ENCODE measurements at regions not wholly inside any gene's neighbourhood (a gene's known extent, or its start where the extent isn't known, plus 50 kb on each side); places are given as distances from the start of the nearest gene placed in this dataset.

DNA sequence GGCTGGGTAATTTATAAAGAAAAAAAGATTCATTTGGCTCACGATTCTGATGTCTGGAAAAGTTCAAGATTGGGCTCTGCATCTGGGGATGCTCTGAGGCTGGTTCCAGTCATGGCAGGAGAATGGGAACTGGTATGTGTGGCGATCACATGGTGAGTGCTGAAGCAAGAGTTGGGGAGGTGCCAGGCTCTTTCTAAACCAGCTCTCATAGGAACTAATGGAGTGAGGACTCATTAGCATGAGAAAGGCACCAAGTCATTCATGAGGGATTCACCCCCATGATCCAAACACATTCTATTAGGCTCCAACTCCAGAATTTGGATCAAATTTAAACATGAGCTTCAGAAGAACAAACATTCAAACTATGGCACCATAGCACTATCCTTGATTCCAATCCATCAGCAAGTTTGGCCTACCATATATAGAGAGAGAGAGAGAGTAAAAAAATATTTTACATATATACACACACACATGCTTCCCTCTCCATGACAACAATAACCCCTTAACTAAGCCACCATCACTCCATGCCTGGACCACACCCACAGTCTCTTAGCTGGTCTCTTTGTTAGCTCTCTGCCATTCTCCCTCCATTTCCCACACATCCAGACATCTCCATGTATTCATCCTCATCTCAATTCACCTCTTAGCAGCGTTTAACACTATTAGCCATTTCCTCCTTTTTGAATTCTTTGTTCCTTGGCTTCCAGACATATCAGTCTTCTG, 57.9 kb downstream of the NPY start:
- FAIRE-seq: no peak

DNA sequence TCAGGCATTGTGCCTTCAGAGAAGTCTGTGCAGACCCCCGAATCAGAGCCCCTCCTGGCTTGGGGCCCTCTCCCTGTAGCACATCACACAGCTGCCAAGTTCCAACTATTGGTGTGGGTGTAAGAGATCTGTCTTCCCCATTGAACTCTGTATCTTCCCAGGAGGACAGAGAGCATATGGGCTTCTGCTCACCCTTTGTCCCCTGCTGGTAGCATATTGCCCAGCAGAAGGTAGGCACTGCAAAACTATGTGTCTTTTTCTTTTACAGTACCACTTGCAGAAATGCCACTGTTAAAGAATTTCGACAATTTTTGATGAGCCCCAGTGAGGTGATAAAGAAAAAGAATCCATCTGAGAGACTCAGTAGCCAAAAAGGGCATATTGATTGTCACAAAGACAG, 59.6 kb downstream of the NPY start:
- FAIRE-seq: no peak

DNA sequence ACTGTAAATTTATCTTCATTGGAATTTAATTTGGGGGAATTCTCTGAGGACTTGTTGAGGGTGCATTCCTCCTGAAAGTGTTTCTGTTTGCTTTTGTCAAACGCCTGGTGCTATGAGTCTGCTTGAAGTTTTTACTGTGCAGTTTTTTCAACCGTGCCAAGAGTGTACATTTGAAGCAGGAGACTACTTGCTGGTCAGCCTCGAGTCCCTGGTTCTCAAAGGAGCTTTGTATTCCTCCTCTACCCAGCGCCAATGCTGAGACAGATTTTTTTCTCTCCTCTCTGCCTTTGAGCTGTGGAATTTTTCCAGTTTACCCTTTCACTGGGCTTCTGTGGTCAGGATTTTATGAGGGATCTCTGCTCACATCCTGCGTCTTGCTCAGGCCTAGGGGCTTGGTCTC, 62.1 kb downstream of the NPY start:
- no peak for FAIRE-seq

DNA sequence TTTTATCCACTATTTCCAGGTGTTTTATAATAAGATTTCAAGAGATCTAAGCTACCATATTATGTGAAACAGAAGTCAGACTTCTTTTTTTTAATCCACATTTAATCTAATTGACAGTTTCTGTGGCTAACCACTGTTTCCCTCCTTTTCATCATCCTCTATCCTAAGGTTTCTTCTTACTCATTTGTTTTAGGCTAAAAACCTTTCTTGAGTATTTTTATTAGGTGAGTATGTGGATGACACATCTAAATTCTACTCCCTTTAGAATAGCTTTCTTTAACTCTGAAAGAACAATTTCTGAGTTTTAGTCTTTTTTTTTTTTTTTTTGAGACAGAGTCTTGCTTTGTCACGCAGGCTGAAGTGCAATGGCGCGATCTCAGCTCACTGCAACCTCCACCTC, 62.7 kb downstream of the NPY start:
- FAIRE-seq: no peak

DNA sequence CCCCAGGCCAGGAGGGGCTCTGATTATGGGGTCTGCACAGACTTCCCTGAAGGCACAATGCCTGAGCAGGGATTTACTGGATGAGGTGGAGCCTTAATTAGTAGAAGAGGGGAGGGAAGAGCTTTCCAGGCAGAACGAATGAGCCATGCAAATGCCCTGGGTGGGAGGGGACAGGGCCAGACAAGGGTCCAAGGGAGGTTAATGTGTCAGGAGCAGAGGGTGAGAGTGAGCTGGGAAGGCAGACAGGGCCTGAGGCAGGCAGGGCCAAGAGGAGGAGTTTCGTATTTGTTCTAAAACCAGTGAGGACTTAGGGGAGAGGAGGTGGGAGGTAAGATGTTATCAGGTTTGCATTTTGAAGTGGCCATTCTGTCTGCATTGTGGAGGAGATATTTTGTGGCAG, 65.3 kb downstream of the NPY start:
- FAIRE-seq: no peak

DNA sequence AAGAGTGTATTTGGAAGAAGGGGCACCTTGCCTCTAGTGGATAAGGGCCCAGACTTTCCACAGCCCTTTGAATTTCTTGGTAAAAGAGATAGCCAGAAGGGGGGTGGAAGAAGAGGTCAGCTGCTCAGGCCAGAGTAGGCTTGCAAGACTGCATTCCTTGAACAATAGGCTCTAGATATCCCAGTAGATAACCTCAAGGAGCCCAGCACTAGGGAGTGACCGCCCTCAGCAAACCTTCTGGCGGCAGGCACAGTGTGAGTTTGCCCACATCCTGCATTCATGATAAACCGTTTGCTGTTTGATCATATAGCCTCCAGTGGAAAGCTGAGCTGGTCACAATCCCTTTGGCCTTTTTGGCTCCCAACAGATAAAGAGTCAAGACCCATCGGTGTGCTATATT, 70.5 kb downstream of the NPY start:
- FAIRE-seq: no peak

DNA sequence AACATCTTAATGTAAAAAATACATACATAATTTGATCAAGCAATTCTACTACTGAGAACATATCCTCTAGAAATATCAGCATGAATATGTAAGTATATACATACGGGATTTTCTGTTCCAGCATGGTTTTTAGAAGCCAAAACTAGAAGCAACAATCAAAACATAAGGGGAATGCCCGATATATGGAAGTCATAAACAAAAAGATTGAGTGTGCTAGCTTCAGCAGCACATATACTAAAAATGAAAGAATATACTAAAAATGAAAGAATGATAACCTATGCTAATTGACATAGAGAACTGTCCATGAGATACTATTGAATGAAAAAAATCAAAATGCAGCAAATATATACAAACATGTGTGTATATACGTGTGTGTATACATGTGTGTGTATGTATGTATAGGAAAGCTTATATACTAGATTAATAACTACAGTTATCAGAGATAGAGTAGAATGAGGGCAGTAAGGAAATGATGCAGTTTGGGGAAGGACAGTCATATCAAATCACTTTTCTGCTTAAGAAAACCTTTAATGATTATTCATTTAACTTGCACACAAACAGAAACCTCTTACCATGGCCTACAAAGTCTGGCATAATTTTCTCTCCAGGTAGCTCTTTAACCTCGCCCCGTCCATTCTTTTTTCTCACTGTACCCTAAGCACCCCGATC, 72.9 kb downstream of the NPY start:
- FAIRE-seq: no peak

DNA sequence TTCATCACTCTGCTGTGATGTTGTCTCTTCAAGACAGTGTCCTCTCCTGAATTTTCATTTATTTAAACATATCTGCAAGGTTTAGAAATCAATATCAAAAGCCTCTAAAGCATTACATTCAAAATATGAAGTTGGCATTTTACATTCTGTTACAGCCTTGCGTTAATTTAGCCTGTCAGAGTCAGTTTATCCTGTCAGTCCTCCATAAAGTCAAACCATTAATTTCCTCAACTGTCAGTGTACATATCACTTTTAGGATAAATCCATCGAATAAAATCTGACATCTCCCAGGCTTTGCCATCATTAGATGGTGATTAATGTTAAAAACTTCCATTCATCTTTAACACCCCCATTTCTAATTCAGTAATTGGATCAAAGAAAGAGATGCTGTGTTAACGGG, 77.0 kb downstream of the NPY start:
- FAIRE-seq: no peak

DNA sequence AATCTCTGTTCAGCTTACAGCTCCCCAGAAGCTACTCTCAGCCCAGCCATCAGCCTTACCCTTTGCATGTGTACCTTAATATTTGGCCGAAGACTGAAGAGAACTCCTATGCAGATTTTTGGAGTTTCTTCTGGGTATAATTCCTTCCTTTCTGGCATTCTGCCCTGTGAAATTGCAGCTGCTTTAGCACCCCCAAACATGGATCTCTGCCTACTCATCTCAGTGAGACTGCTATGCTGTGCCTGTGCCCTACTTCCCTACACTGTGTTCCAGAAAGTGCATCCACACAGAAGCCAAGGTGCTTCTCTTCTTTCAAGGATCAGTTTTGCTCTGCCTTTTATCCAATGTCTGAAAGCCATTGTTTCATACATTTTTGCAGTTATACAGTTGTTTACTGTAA, 81.6 kb downstream of the NPY start:
- no peak for FAIRE-seq

DNA sequence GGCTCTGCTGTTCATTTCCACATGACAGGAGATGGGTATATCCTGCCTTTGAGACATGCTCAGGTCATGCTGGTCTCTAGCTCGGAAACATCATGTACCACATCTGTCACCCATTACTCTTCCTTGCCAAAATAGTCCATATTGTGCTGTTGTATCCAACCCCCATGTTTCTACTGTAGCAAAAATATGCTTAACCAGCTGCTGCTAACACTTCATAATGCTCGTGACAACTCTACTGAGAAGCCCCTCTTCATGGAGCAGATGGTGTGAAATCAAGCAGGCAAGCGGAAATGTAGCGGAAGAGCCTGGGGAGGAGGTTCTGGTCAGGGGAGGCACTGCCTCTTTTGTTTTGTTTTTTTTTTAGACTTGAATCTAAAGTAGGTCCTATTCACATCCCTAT, 82.9 kb downstream of the NPY start:
- no peak for FAIRE-seq

DNA sequence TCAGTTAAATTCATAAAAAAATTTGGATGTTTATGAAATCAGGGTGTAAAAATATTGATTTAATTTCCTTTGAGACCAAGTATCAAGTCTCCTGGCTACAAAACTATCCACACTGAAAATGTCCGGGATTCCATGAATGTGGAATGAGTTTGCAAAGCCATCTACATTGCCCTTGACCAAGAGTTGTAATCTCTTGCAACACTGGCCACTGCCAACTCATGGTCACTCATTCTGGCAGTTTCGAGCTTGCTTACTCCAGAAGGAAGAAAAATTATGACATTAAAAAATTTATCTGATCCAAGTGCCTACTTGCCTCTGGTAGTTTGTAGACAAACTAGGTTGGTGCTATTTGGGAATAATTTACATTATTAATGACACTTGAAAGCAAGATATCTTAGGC, 84.2 kb downstream of the NPY start:
- no peak for FAIRE-seq

DNA sequence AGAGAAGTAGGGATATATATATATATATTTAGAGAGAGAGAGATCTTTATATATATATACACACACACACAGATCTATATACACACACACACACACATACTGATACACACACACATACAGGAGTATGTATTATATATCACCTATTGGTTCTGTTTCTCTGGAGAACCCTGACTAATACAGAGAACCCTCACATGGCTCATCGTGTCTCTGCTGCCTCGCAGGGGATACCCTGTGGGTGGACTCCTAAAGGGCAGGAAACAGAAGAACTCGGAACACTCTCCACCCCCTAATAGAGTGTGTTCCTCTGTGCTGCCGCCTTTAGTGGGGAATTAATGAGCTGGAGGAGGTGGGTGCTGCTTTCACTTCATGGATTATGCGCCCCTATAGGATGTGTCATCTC, 86.6 kb downstream of the NPY start:
- no peak for FAIRE-seq

DNA sequence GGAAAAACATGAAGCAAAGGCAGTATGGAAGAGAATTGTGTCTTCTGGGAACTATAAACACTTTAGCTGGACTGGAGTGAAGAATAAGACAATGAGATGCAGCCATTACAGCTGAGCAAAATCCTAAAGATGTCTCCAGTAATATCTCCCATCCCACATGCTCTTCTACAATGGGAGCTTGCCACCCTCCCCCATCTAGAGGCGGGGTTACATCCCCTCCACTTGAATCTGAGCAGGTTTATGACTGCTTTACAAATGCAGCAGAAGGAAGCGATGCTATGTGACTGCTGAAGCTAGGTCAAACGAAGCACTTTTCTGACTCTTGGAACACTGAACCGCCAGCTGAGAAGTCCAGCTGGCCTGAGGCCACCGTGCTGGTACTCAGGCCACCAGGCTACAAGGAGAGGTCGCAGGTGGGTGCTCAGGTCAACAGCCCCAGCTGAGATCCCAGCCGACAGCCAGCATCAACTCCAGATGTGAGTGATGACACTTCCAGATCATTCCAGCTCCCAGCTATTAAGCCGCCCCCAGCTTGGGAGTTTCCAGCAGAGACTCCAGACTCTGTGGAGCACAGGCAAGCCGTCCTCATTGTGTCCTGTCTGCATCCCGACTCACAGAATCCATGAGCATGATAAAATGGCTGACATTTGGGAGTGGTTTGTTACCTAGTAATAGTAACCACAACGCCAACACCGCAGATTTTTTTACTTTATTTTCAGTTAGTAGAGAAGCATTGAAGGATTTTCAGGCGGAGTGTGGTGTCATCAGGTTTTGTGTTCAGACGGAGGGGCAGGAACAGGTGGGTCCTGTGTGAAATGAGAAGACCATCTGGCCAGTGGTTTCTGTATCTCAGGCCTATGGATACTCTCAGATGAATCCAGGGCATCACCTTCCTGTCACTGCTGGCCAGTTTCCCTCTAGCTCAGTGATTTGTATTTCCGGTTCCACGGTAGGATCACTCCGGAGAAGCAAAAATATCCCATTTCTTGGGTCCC, 89.3 kb downstream of the NPY start:
- FAIRE-seq: no peak

DNA sequence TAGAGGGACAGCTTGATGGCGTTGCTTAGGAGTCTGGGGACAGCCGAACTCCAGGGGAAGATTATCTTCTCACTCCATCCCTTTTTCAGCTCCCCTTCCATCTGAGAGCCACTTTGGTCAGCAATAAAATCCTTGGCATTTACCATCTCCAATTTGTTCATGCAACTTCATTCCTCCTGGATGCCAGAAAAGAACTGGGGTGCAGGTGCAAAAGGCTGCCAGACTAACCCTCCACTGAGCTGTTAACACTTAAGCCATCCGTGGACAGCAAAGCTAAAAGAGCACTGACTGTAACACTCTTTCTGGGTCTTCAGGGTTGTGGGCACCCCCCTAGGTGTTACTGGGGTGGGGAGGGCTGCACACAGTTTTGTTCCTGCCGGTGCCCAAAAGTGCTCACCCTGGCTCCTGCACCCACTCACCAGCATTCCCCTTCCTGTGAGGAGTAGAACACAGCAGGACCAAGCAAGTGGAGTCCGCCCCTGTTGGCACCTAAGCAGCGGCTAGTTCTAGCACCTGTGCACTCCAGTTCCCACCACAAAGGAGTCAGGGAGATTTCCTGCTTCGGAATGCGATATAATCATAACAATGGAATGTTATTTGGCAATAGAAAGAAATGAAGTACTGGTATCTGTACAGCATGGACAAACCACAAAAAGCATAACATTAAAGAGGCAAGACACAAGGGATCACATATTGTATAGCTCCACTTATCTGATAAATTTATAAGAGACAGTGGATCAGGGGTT, 95.1 kb downstream of the NPY start:
- FAIRE-seq: no peak

DNA sequence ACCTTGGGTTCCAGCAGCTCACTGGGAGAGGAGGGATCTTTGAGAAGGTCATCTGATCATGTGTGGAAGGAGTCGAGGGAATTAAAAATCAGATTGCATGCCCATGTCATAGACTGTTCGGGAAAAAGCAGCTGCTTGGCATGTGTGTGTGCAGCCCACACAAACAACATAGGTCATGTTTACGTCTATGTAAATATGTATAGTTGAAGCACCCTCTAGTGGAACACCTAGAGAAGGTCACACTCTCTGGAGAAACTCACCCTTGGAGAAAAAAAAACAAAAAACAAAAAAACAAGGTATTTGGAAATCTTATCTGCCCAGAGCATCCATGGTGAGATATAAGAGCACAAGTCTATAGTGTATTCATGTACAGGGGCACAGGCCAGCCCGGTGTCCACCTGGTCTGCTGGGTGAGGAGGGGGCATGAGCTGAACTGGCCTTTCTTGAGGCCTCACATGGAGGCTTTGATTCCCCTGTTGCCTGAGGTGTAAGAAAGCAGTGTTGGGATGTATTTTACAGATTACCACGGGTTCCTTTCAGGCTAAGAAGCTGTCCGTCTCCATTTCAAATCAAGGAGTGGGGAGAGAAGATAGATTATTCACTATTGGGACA, 98.0 kb downstream of the NPY start:
- no peak for FAIRE-seq

DNA sequence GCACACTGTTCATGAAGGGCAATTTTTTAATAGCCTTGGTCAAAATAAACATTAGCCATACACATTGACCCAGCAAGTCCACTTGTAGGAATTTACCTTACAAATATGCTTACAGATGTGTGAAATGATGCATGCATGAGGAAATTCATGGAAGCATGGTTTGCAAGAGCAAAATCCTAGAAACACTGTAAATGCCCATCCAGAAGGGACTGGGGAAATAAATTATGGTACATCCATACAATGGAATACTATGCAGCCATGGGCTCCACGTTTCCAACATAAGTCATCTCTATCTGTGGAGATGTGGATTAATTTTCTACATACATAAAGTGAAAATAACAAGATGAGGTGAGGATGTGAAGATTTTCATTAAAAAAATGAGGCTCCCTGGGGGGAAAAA, 99.1 kb downstream of the NPY start:
- no peak for FAIRE-seq

DNA sequence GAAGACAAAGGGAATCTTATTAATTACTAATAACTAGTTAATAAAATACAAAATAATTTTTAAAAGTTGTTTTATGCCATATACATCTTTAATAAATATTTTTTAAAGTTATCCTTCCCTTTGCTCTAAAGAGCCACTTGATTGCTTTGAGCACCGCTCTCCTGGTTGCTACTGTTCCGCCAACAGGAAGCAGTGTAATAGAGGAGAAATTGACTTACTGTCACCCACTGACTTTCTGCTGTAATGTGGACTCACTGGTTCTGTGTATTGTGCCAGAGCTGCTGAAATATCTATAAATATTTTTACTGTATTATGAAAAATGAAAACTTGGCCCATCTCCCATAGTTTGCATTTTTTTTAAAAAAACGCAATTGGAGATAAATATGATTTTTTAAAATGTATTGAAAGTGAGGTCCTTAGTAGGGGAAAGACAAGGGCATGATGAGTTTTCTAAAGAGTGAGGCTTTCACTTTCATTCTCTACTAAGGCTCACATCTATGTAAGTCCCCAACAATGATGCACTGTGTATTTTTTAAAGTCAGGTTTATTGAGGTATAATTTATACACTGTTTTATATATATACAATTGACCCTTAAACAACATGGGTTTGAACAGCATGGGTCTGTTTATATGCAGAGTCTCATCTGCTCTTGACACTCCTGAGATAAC, 100.5 kb downstream of the NPY start:
- FAIRE-seq: no peak

DNA sequence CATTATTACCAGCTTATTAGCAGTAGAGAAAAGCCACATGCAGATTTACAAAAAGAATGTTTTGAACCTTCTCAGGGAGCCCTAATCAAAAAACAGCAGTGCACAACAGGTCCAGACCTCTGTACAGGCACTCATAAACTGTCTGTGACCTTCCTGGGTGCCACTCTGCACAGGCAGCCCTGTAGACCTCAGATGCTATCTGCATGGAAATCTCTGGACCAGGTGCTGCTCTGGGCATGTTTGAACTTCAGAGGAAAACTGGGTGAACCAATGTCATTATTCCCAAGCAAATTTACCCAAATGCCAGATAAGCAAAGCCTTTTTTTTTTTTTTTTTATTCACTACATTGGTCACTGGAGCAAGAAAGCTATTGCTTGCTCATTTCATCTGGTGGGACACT, 104.2 kb downstream of the NPY start:
- FAIRE-seq: no peak

DNA sequence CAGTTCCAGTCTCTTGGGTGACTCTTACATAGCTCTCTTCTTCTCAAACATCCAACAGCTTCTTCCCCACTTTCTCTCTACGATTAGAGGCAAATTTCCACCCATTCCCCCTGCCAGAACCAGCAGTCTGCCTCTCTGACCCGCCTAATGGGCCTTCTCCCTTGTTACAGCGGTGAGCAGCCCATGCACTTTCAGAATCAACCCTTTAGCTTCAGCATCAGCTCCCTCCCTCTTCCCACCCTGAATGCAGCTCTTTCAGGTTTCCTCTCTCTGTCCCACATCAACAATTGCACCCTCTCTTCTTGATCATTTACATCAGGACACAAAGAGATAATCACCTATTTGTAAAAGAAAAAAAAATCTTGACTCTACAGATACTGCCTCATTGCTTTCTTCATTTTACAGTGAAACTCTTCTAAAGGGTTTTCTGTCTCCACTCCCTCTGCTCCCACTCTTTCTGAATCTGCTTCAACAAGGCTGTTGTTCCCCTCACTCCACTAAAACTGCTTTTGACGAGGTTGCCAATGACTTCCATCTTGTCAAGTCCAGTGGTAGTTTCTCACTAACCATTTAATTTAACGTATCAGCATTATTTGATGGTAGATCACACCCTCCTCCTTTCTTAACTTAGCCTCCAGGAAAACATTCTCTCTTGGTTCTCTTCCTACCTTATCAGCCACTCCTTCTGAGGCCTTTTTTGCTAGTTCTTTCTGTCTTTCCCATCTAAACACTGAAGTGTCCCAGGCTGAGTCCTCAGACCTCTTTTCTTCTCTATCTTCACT, 106.6 kb downstream of the NPY start:
- FAIRE-seq: no peak

DNA sequence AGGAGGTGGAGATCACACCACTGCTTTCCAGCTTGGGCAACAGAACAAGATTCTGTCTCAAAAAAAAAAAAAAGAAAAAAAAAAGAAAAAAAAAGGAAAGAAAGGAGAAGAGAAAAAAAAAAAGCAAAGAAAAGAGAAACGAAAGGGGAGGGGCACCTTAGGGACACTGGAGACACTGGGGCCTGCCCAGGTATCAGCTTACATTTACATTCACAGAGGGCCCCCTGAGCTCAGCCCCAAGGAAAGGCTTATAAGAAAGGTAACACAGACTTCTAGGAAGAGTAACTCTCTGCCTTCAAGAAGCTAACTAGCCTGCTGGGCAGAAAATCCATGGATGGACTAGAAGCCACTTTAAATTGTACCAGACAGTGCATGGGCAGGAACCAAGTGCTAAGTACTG, 108.8 kb downstream of the NPY start:
- FAIRE-seq: no peak

DNA sequence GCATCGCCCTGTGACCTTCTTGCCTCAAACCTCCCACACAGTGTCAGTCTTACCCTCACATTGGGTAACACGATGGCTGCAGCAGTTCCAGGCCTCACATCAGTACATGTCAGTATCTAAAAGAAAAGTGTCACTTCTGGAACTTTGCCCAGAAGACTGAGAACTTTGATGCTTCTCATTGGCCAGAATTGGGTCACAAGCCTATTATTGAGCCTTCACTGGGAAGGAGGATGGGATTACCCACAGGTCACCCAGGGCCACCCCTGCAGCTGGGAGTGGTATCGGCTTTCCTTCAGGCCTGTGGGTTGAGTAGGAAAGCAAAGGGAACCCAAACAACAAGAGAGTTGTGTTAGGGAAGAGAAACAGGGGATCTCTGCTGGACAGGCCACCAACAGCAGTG, 111.5 kb downstream of the NPY start:
- FAIRE-seq: no peak

All from TTC549 (cell line).